ENCODE measurements at regions not wholly inside any gene's neighbourhood (a gene's known extent, or its start where the extent isn't known, plus 50 kb on each side); places are given as distances from the start of the nearest gene placed in this dataset.

DNA sequence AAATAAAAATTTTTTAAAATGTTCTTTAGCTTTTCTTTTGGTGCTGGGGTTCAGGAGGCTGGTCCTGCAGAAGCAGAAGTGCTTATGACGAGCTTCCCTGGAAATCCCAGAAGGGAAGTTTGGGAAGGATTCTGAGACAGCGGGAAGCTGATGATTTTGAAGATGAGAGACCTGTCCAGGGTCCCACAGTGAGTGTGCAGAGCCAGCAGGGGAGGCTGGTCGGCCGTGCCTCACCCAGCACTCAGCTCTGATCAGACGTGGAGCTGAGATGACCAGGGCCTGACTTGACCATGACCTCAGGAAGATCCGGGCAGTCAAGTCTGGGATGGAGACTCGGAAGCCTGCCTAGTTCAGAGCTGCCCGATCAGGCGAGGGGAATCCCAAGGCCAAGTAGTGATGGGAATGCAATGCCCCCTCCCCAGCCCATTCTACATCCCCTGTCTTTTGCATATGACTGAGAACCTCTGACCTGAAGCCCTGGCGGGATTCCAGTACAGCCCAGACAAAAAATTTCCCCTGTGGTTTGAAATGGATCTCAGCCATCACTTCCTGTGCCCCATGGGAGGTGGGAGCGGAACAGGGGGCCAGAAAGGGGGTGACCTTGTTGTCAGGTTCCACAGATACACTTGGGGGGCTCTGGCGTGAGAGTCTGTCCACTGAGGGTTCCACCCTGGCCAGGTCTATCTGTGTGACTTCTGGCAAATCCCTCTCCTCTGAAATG, 96.8 kb upstream of the RUNX3 start:
- TF ChIP-seq, protein P1, sequence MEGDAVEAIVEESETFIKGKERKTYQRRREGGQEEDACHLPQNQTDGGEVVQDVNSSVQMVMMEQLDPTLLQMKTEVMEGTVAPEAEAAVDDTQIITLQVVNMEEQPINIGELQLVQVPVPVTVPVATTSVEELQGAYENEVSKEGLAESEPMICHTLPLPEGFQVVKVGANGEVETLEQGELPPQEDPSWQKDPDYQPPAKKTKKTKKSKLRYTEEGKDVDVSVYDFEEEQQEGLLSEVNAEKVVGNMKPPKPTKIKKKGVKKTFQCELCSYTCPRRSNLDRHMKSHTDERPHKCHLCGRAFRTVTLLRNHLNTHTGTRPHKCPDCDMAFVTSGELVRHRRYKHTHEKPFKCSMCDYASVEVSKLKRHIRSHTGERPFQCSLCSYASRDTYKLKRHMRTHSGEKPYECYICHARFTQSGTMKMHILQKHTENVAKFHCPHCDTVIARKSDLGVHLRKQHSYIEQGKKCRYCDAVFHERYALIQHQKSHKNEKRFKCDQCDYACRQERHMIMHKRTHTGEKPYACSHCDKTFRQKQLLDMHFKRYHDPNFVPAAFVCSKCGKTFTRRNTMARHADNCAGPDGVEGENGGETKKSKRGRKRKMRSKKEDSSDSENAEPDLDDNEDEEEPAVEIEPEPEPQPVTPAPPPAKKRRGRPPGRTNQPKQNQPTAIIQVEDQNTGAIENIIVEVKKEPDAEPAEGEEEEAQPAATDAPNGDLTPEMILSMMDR (IDR thresholded peaks at IDR 0.05) = no peak
- TF ChIP-seq ZFX (IDR thresholded peaks at IDR 0.05; ENCODE audit: borderline replicate concordance) = no peak
